Heart left ventricle (tissue), 16 donors: ENCODE measurements at regions not wholly inside any gene's neighbourhood (a gene's known extent, or its start where the extent isn't known, plus 50 kb on each side); places are given as distances from the start of the nearest gene placed in this dataset.
A peak's percentile ranks its signal among the peaks of the same experiment; 100 is the strongest.

Experiments
- ATAC-seq, 4 donors: fragments of 200-7000 bp; cut with Tn5 transposase; one replicate each; pipeline ENCODE4 v1.9.1; 2020 to 2022; ENCODE audit warnings: moderate library complexity in 4 of 4, mild to moderate bottlenecking in 3 of 4, moderate number of reproducible peaks in 1 of 4
- DNase-seq, 5 donors: peaks; one replicate each; pipeline ENCODE4 v3.0.0-alpha.2; 2020
- H3K27ac ChIP-seq, 12 donors: fragments of 200-600 bp; sonication (generic) in 4 of 12; one replicate each; pipeline versions ENCODE4 v1.5.0 to v1.8.0; 2016 to 2022; ENCODE audit warnings: mild to moderate bottlenecking in 2 of 12
- H3K27me3 ChIP-seq, 9 donors: fragments of 200-600 bp; sonication (generic) in 2 of 9; one replicate each; pipeline versions ENCODE4 v1.5.1 to v1.8.0; 2016 to 2022; ENCODE audit warnings: mild to moderate bottlenecking in 3 of 9
- H3K36me3 ChIP-seq, 9 donors: fragments of 200-600 bp; sonication (generic) in 2 of 9; one replicate each; pipeline versions ENCODE4 v1.5.0 to v1.8.0; 2018 to 2022; ENCODE audit warnings: mild to moderate bottlenecking in 2 of 9
- H3K4me1 ChIP-seq, 12 donors: fragments of 200-600 bp; sonication (generic) in 4 of 12; one replicate each; pipeline versions ENCODE4 v1.5.0 to v1.8.0; 2016 to 2022; ENCODE audit warnings: mild to moderate bottlenecking in 3 of 12
- H3K4me3 ChIP-seq, 12 donors: fragments of 200-600 bp; sonication (generic) in 4 of 12; one replicate each; pipeline versions ENCODE4 v1.5.0 to v1.8.0; 2017 to 2022; ENCODE audit warnings: mild to moderate bottlenecking in 9 of 12, moderate library complexity in 4 of 12
- H3K9me3 ChIP-seq, 12 donors: fragments of 200-600 bp; sonication (generic) in 4 of 12; one replicate each; pipeline versions ENCODE4 v1.5.0 to v1.8.0; 2016 to 2022; ENCODE audit warnings: mild to moderate bottlenecking in 1 of 12
- CTCF ChIP-seq, 12 donors: fragments of 200-600 bp; sonication (generic) in 4 of 12; IDR thresholded peaks; one replicate each; pipeline versions ENCODE4 v1.5.0 to v1.8.0; 2018 to 2022; ENCODE audit warnings: antibody characterized with exemption in 12 of 12, mild to moderate bottlenecking in 5 of 12
- POLR2A ChIP-seq, 2 donors: fragments of 450-650 bp; IDR thresholded peaks; one replicate each; pipeline ENCODE4 v1.6.1; 2017; ENCODE audit warnings: antibody characterized with exemption in 2 of 2, mild to moderate bottlenecking in 2 of 2, moderate library complexity in 2 of 2
- WGBS, 4 donors: extraction: QIAGEN DNeasy Blood & Tissue Kit in 2 of 4; methylation state at CpG; one replicate each; pipeline versions ENCODE4 v1.1.5 to v1.1.7; 2013 to 2018; 5-methylcytosine and 5-hydroxymethylcytosine counted together
- intact Hi-C, 10 donors: fragments of 100-400 bp; cut with DNase I; formaldehyde crosslinking; loops; one replicate each; pipeline versions ENCODE4 v1.11.1 to v1.14.2; 2022
- donor health status: ischemic (EF 13 %, LVEDD 7.1; RV severe dilation, severe dysfunction).
- donor health status: healthy with polysubstance abuse.
- donor health status: DM: no; HTN: yes; CAD: no.
- donor health status: DM: no; HTN: no; CAD: no.
- donor health status: ischemic (EF 25% LVEDD 6.9; RV normal size, moderate dysfunction).
- donor health status: ischemic (EF 25% LVEDD 5.7; RV mildly dilated, moderate dysfunction).
- donor health status: healthy.
- donor health status: DM: yes; HTN: yes; CAD: no.
- donor health status: ischemic (EF 35%, LVEDD 5.7; RV mildly dilated, moderate dysfunction).
- donor health status: nonischemic (EF 11% LVEDD 7.7; RV severe dilation, severe dysfunction).
- donor health status: DM: yes; HTN: yes; CAD: no.
- donor health status: PGD.
- donor health status: ischemic (EF 29% LVEDD 5.4; RV normal size, mild dysfunction).
- donor health status: nonischemic (EF 23%, LVEDD 6.1; RV moderate dilation, normal function).

- Histone ChIP-seq H3K36me3 (no peaks in the 10 kb centered on the region), H3K4me1 (no peaks in the 10 kb centered on the region), H3K4me3 (no peak overlapping the region), H3K27ac (no peak overlapping the region), H3K27me3 (no peaks in the 10 kb centered on the region), H3K9me3 (peaks cover 0 to 5% (median 0%) of the 10 kb centered on the region in 12 donors)
- 54 to 61% (median 57%) methylated on average over 2 of the region's 2 CpGs for WGBS, 4 donors
- intact Hi-C loops = no loop called here
- ATAC-seq (no peak), DNase-seq (no peak)
- TF ChIP-seq POLR2A (IDR thresholded peaks at IDR 0.05) (no peak), CTCF (IDR thresholded peaks at IDR 0.05) (no peak)
Observed at GRCh38 chr4:125940426-125940825, 625.7 kb downstream of the FAT4 start.

GRCh38 chr4:125944966-125945365 lies 630.2 kb downstream of the FAT4 start:
- Histone ChIP-seq H3K27ac (no peak overlapping the region), H3K36me3 (no peaks in the 10 kb centered on the region), H3K27me3 (no peaks in the 10 kb centered on the region), H3K4me1 (no peaks in the 10 kb centered on the region), H3K4me3 (no peak overlapping the region), H3K9me3 (no peaks in the 10 kb centered on the region)
- ATAC-seq = no peak
- TF ChIP-seq POLR2A (IDR thresholded peaks at IDR 0.05) (no peak), CTCF (IDR thresholded peaks at IDR 0.05) (no peak)
- DNase-seq = no peak
- 89 to 99% (median 91%) methylated on average over 2 of the region's 2 CpGs for WGBS, 4 donors
- intact Hi-C loops = no loop called here

- TF ChIP-seq POLR2A (IDR thresholded peaks at IDR 0.05) = no peak
- TF ChIP-seq CTCF (IDR thresholded peaks at IDR 0.05) = no peak
- DNase-seq (no peak), ATAC-seq (no peak)
- Histone ChIP-seq H3K4me3 (no peak overlapping the region), H3K9me3 (no peaks in the 10 kb centered on the region), H3K36me3 (no peaks in the 10 kb centered on the region), H3K27me3 (no peaks in the 10 kb centered on the region), H3K27ac (peak overlapping the region in 1 of 12 donors; percentile 22), H3K4me1 (no peaks in the 10 kb centered on the region)
- intact Hi-C loops = no loop called here
- WGBS, 4 donors = 46 to 66% (median 56%) methylated on average over 4 of the region's 4 CpGs
Observed at GRCh38 chr4:125948021-125948420, 633.3 kb downstream of the FAT4 start.

GRCh38 chr4:125951261-125951887 lies 636.6 kb downstream of the FAT4 start:
- H3K4me1 ChIP-seq = no peaks in the 10 kb centered on the region
- DNase-seq (no peak), ATAC-seq (no peak)
- H3K27ac ChIP-seq = no peak overlapping the region
- WGBS, 4 donors = 58 to 72% (median 61%) methylated on average over 1 of the region's 1 CpG
- no peaks in the 10 kb centered on the region for H3K9me3 ChIP-seq
- H3K27me3 ChIP-seq = no peaks in the 10 kb centered on the region
- no peak overlapping the region for H3K4me3 ChIP-seq
- H3K36me3 ChIP-seq = no peaks in the 10 kb centered on the region
- no peak for TF ChIP-seq CTCF (IDR thresholded peaks at IDR 0.05)
- TF ChIP-seq POLR2A (IDR thresholded peaks at IDR 0.05) = no peak
- intact Hi-C loops = no loop called here
